GM12892 (cell line): ENCODE measurements at regions not wholly inside any gene's neighbourhood (a gene's known extent, or its start where the extent isn't known, plus 50 kb on each side); places are given as distances from the start of the nearest gene placed in this dataset.

ENCODE experiments used
- POLR2A ChIP-seq: IDR thresholded peaks from 2 replicates; pipeline ENCODE4 v1.6.1; 2011; ENCODE audit warnings: low read depth, low read length, control low read depth
- POLR2AphosphoS5 ChIP-seq: IDR thresholded peaks from 2 replicates; pipeline ENCODE4 v1.6.1; 2011; ENCODE audit warnings: low read depth, low read length, control low read depth
- TAF1 ChIP-seq: IDR thresholded peaks from 2 replicates; pipeline ENCODE4 v1.6.1; 2011; ENCODE audit warnings: low read depth, mild to moderate bottlenecking, control low read depth, low read length, borderline replicate concordance

GRCh38 chrX:121853762-121854613, 806.6 kb downstream of the GLUD2 start:
- no peak for TF ChIP-seq TAF1
- TF ChIP-seq POLR2A: no peak
- TF ChIP-seq POLR2AphosphoS5: no peak
